CD4-positive, alpha-beta T cell treated with Interleukin-6 for 4 hours (primary cell): ENCODE measurements at regions not wholly inside any gene's neighbourhood (a gene's known extent, or its start where the extent isn't known, plus 50 kb on each side); places are given as distances from the start of the nearest gene placed in this dataset.

Source experiments
- DNase-seq: peaks from one replicate; pipeline ENCODE4 v3.0.0-alpha.2; 2020; ENCODE audit warnings: mixed read lengths

GRCh38 chr7:85774986-85775385, 588.1 kb upstream of the SEMA3D start:
- no peak for DNase-seq

- DNase-seq: no peak
These were observed 586.4 kb upstream of the SEMA3D start for GRCh38 chr7:85773116-85773728.

- DNase-seq: no peak
These were observed 584.7 kb upstream of the SEMA3D start for GRCh38 chr7:85771516-85771915.

GRCh38 chr7:85770332-85770731, 583.5 kb upstream of the SEMA3D start:
- no peak for DNase-seq

- DNase-seq: no peak
These were observed 578.9 kb upstream of the SEMA3D start for GRCh38 chr7:85765698-85766298.

- DNase-seq: no peak
These were observed 577.2 kb upstream of the SEMA3D start for GRCh38 chr7:85764034-85764433.

- DNase-seq: no peak
These were observed 570.5 kb upstream of the SEMA3D start for GRCh38 chr7:85757348-85757747.

GRCh38 chr7:85750454-85750949, 563.6 kb upstream of the SEMA3D start:
- DNase-seq: no peak

GRCh38 chr7:85749696-85750453, 563.0 kb upstream of the SEMA3D start:
- no peak for DNase-seq

- no peak for DNase-seq
These were observed 562.0 kb upstream of the SEMA3D start for GRCh38 chr7:85748861-85749260.

- DNase-seq: no peak
These were observed 550.6 kb upstream of the SEMA3D start for GRCh38 chr7:85737426-85737825.

- DNase-seq: no peak
These were observed 549.2 kb upstream of the SEMA3D start for GRCh38 chr7:85736085-85736484.

GRCh38 chr7:85734823-85735222, 548.0 kb upstream of the SEMA3D start:
- DNase-seq: no peak

- DNase-seq: no peak
These were observed 546.5 kb upstream of the SEMA3D start for GRCh38 chr7:85733169-85733915.

GRCh38 chr7:85730012-85730411, 543.2 kb upstream of the SEMA3D start:
- no peak for DNase-seq

- no peak for DNase-seq
These were observed 538.2 kb upstream of the SEMA3D start for GRCh38 chr7:85725026-85725425.

- DNase-seq: no peak
These were observed 533.4 kb upstream of the SEMA3D start for GRCh38 chr7:85719981-85720953.

- DNase-seq: no peak
These were observed 529.5 kb upstream of the SEMA3D start for GRCh38 chr7:85716353-85716752.

GRCh38 chr7:85714951-85715350, 528.1 kb upstream of the SEMA3D start:
- DNase-seq: no peak

GRCh38 chr7:85714043-85714578, 527.3 kb upstream of the SEMA3D start:
- no peak for DNase-seq

GRCh38 chr7:85713171-85713570, 526.3 kb upstream of the SEMA3D start:
- no peak for DNase-seq

- DNase-seq: no peak
These were observed 525.0 kb upstream of the SEMA3D start for GRCh38 chr7:85711894-85712293.
